NCI-H1694 (cell line): ENCODE measurements at regions not wholly inside any gene's neighbourhood (a gene's known extent, or its start where the extent isn't known, plus 50 kb on each side); places are given as distances from the start of the nearest gene placed in this dataset.

Experiments
- DNase-seq: peaks from one replicate; lab custom pipeline; 2025; lab: John Stamatoyannopoulos, UW

DNA sequence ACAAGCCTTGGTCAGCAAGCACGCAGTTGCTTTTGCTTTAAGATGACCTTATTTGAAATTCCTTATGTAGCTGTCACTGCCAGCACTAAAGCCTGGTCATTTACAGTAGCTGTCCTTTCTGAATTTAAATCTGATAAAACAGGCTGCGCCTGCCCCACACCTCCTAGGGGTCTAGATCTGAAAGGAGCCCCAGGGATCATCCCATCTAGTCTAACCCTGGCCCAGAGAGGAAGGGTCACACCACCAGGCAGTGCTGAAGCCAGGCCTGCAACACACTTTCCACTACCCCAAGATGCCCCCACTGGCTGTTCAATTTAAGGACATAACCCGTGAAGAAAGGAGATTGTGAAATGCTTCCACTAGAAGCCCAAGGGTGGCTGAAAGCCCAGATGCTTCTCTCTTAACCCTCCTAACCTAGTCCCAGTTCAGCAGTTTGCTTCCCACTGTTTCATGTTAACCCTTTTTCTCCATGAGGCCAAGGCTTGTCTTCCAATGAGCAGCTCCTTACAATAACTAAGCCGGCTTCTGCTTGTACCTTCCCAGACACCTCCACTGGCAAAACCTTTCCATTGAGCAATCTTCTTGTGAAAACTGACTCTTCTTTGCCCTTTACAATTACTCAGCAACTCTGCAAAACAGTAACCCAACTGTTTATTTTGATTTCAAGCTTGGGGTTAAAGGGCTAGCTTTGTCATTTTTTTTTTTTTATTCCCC lies 198.9 kb upstream of the LPP start:
- no peak for DNase-seq

- no peak for DNase-seq
Observed at GRCh38 chr3:187955587-187955952, 198.4 kb upstream of the LPP start.

DNA sequence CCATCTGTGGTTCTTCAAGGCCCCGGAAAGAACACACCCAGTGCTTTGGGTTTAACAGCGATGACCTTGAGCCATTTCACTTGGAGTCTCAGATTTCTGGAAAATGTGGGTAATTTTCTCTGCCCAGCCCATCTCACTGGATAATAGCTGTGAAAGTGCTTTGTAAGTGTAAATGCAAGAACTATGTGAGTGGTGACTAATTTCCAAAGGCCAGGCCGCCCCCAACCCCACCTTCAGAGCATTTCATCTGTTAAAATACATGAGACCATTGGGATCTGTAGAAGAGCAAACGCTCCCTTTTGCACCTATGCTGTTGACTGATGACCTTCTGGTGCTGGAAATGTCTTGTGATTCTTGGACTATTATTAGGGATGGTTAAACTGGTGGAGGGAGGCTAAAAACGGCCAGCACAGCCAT lies 196.8 kb upstream of the LPP start:
- DNase-seq = no peak

DNA sequence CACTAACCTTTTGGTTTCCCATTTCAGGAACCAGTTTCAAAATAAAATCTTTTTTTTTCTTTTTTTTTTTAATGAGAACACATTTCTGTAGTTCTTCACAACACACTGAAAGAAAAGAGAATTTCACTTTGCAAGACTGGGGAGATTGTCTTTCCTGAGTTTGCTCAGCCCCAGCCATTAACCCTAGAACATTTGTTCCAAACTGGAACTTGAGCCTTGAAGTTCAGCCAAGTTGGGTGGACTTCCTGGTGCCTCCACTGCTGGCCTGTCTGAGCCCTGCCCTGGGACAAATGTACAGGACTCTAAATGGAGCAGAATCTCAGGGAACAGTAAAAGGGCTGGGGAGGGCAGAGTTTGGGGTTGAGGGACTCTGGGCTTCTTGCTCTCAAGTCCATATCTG lies 196.4 kb upstream of the LPP start:
- DNase-seq = no peak

- no peak for DNase-seq
Observed at GRCh38 chr3:187958432-187959003, 195.4 kb upstream of the LPP start.

DNA sequence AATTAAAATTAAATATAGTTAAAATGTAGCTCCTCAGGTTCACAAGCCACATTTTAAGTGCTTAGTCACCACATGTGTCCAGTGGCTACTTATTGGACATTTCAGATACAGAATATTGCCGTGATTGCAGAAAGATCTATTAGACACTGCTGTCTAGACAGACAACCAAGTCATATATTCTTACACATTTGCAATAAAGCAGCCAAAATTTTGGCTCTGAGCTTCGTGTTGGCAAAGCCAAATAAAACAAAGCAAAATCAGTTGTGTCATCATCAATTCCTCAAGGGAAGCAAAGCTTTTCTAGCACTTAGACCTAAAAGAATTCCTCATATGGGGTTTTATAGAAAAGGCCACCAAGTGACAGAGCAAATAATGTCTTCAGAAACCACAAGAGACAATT lies 193.1 kb upstream of the LPP start:
- no peak for DNase-seq

- DNase-seq = no peak
Observed at GRCh38 chr3:187961366-187961765, 192.6 kb upstream of the LPP start.

DNA sequence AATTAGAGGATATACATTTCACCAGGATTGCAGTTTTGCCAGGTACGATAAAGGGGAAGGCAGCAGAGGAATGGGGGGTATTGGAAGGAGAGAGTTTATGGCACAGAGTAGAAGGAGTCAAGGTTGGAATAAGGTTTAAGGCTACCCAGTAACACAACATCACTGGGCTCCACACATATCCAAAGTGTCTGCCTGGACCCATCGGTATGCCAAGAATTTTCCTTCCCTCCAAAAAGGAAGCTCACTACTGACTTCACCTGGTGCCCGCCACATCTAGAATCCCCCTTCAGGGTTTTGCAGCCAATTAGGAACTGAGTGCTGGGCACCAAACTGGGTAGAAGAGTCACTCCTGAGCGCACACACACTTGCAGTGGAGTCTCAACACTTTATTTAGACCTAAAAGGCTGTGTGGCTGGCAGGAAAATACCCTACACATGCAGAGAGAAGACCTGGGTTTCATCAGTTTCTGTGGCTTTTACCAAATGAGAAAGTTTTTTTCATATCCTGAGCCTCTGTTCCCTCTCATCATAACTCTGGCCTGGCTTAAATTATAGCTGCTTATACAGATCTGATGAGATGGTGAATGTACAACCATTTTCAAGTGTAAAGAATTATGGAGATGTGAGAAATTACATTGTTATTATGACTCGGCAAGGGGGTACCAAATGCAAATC lies 190.8 kb upstream of the LPP start:
- no peak for DNase-seq

GRCh38 chr3:187963677-187964385 lies 190.1 kb upstream of the LPP start:
- peak; percentile 75 for DNase-seq

GRCh38 chr3:187964760-187965159 lies 189.2 kb upstream of the LPP start:
- DNase-seq = no peak

- DNase-seq = no peak
Observed at GRCh38 chr3:187966096-187966495, 187.9 kb upstream of the LPP start.

- peak; percentile 84 for DNase-seq
Observed at GRCh38 chr3:187966636-187967406, 187.1 kb upstream of the LPP start.

GRCh38 chr3:187967993-187968392 lies 186.0 kb upstream of the LPP start:
- DNase-seq = no peak

GRCh38 chr3:187968883-187969580 lies 184.9 kb upstream of the LPP start:
- DNase-seq = no peak

DNA sequence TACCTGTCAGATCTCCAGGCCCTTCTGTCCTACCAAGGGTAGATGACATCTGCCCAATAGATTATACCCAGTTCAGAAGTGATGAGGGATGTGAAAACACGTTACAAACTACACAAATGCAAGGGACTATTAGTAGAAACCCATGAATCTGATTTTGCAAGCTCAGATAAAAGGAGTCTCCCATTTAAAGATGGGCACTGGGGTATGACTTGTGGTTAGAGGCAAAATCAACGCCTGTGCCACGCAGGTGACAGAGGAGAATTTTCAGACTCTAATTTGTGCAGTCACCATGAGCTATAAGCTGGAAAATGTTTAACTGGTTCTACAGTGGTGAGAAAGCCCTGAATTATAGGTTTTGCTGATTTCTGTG lies 184.4 kb upstream of the LPP start:
- DNase-seq = no peak

DNA sequence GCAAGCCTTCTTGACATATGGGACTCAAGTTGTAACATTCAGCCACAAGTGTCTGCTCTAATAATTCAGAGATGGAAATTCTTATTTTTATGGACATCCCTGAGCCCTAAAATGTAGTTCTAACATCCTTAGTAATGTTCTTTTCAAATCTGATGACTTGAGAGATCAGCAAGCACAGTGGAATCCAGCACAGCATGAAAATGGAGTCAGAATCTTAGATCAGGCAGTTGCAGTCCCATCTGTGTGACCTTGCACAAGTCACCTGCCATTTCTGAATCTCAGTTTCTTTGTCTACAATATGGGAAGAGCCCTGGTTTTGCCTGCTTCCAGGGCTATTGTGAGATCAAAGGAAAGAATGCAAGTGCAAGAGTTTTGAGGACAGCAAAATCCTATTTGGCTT lies 183.9 kb upstream of the LPP start:
- no peak for DNase-seq

DNA sequence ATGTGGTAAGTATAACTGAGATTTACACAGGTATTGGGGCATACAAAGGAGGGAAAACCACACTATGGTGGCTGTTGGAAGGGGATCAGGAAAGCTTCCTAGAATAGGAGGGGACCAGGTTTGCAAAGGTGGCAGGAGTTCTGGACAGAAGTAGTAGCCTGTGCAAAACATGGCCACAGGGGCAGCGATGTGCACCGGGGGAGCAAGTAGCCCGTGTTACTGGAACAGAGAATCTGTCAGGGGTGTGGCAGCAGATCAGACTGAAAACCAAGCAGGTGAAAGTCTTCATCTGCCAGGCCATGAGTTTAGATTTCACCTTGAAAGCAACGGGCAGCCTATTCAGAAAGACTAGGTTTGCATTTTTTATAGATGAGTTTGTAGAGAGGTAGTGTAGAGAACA lies 182.3 kb upstream of the LPP start:
- no peak for DNase-seq

- DNase-seq = no peak
Observed at GRCh38 chr3:187972454-187972853, 181.5 kb upstream of the LPP start.

DNA sequence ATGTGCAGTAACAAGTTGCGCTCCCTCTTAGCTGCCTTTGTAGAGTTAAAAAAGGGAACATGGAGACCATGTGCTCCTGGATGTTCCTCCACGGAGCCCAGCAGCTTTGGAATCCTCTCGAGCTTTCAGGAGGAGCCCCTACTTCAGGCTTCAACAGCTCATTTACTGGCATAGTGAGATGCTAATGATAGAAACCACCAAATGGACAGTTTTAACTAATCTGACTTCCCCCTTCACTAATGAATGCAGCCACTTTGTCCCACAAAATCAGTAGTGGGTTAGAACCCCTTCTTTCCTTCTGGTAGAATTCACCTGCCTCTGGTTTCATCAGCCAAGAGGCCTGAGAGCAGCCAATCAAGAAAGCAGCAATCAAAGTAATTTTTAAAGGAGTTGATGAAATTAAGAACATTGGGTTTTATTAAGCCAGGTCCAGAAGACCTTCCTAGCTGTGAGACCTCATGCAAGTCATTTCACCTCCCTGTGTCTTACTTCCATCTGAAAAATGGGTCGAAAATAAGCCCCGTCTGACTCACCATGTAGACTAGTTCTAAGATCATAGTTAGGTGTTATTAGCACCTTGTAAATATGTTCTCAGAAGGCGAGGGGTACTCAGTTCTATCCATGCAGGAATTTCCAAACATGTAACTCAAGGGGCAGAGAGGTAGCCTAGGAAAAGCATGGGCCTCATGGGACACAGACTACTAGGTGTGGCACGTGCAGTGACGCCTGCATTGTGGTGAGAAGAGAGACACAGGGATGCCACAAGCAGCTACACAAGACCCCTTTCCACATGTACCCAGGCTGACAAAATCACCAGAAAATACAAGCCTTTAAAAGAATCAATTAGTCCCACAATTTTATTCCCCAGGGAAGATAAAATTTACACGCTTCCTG lies 179.7 kb upstream of the LPP start:
- no peak for DNase-seq

- no peak for DNase-seq
Observed at GRCh38 chr3:187974871-187975271, 179.1 kb upstream of the LPP start.
